ENCODE measurements at regions not wholly inside any gene's neighbourhood (a gene's known extent, or its start where the extent isn't known, plus 50 kb on each side); places are given as distances from the start of the nearest gene placed in this dataset.

- no peak for FAIRE-seq
- WGBS (ENCODE audit: low lambda C conversion rate): 15% methylated on average over 5 of the region's 5 CpGs
- no peaks in the 10 kb centered on the region for H3K79me2 ChIP-seq (ENCODE audit: insufficient read depth, low read length)
Measured at GRCh38 chr6:77143659-77144447, 319.4 kb downstream of the HTR1B start.

GRCh38 chr6:77136086-77136485 lies 327.2 kb downstream of the HTR1B start:
- CTCF ChIA-PET (ENCODE audit: low intra/inter-chr PET ratio, low total read pairs): no interaction called here
- no peak for ATAC-seq
- no peak overlapping the region for H3K4me2 ChIP-seq (ENCODE audit: low read depth, low read length)
- no peak for TF ChIP-seq JUN (CRISPR knock-in tag; IDR thresholded peaks at IDR 0.05)
- TF ChIP-seq CEBPB (IDR thresholded peaks at IDR 0.05; ENCODE audit: borderline replicate concordance, low read depth, low read length): no peak
- TF ChIP-seq SMAD9 (CRISPR knock-in tag; IDR thresholded peaks at IDR 0.05): no peak
- TF ChIP-seq SP5 (CRISPR knock-in tag; IDR thresholded peaks at IDR 0.05; ENCODE audit: borderline replicate concordance, low read depth): no peak
- no peak for TF ChIP-seq ZMYM2 (CRISPR knock-in tag; IDR thresholded peaks at IDR 0.05)
- TF ChIP-seq USF2 (IDR thresholded peaks at IDR 0.05; ENCODE audit: low read depth, low read length): no peak
- no peak for TF ChIP-seq USF2 (CRISPR knock-in tag; IDR thresholded peaks at IDR 0.05; ENCODE audit: borderline replicate concordance)
- no peak for TF ChIP-seq RXRB (CRISPR knock-in tag; IDR thresholded peaks at IDR 0.05; ENCODE audit: borderline replicate concordance)
- no peak for TF ChIP-seq ZNF333 (CRISPR knock-in tag; IDR thresholded peaks at IDR 0.05; ENCODE audit: borderline replicate concordance)

More at GRCh38 chr6:77143659-77144447, 319.4 kb downstream of the HTR1B start:
- Histone ChIP-seq H3K27ac (ENCODE audit: extremely low read length, insufficient read depth, low read length) (no peak overlapping the region), H3K4me1 (ENCODE audit: insufficient read depth, low read length) (no peaks in the 10 kb centered on the region), H2AFZ (ENCODE audit: low read length) (no peak overlapping the region), H3K27me3 (ENCODE audit: control insufficient read depth in 1 of 2, insufficient read depth in 2 of 2, low read length in 2 of 2) (no peaks in the 10 kb centered on the region), H3K4me3 (replicated peaks in 1 of 3; ENCODE audit: insufficient read depth in 1 of 3, low read depth in 2 of 3, low read length in 3 of 3) (no peak overlapping the region), H3K9ac (ENCODE audit: insufficient read depth, low read depth, low read length) (no peak overlapping the region), H3K9me3 (ENCODE audit: low read length) (no peaks in the 10 kb centered on the region), H3K4me2 (ENCODE audit: low read depth, low read length) (no peak overlapping the region), H3K36me3 (replicated peaks in 1 of 2; ENCODE audit: control insufficient read depth in 1 of 2, insufficient read depth in 2 of 2, low read length in 2 of 2) (no peaks in the 10 kb centered on the region), H4K20me1 (ENCODE audit: insufficient read depth, low read length) (no peaks in the 10 kb centered on the region)
- DNase-seq (ENCODE audit: low spot score) (no peak), ATAC-seq (no peak)
- BruUV-seq (replicated peaks): no TSS peak
- CTCF ChIA-PET (ENCODE audit: low intra/inter-chr PET ratio, low total read pairs): no interaction called here
- in situ Hi-C loops (cut with HindIII; ENCODE audit: extremely low pct_ligation_motif_present, low pct_unique_long_range_greater_than_20kb): no loop called here
- no peak for TF ChIP-seq ZNF710 (CRISPR knock-in tag; IDR thresholded peaks at IDR 0.05; ENCODE audit: borderline replicate concordance)
- intact Hi-C loops (cut with micrococcal nuclease; ENCODE audit: unreplicated experiment): no loop called here
- POLR2A ChIA-PET: no interaction called here

More at GRCh38 chr6:77136086-77136485, 327.2 kb downstream of the HTR1B start:
- Histone ChIP-seq H3K4me1 (ENCODE audit: insufficient read depth, low read length) (no peaks in the 10 kb centered on the region), H3K27ac (ENCODE audit: extremely low read length, insufficient read depth, low read length) (no peak overlapping the region), H3K9me3 (ENCODE audit: low read length) (no peaks in the 10 kb centered on the region), H2AFZ (ENCODE audit: low read length) (no peak overlapping the region), H3K27me3 (ENCODE audit: control insufficient read depth in 1 of 2, insufficient read depth in 2 of 2, low read length in 2 of 2) (no peaks in the 10 kb centered on the region), H4K20me1 (ENCODE audit: insufficient read depth, low read length) (no peaks in the 10 kb centered on the region), H3K79me2 (ENCODE audit: insufficient read depth, low read length) (no peaks in the 10 kb centered on the region), H3K9ac (ENCODE audit: insufficient read depth, low read depth, low read length) (no peak overlapping the region), H3K36me3 (replicated peaks in 1 of 2; ENCODE audit: control insufficient read depth in 1 of 2, insufficient read depth in 2 of 2, low read length in 2 of 2) (no peaks in the 10 kb centered on the region), H3K4me3 (replicated peaks in 1 of 3; ENCODE audit: insufficient read depth in 1 of 3, low read depth in 2 of 3, low read length in 3 of 3) (no peak overlapping the region)
- FAIRE-seq (no peak), DNase-seq (ENCODE audit: low spot score) (no peak)
- in situ Hi-C loops (cut with HindIII; ENCODE audit: extremely low pct_ligation_motif_present, low pct_unique_long_range_greater_than_20kb): no loop called here
- intact Hi-C loops (cut with micrococcal nuclease; ENCODE audit: unreplicated experiment): no loop called here
- POLR2A ChIA-PET: no interaction called here
- no TSS peak for BruUV-seq (replicated peaks)

Data from HepG2 (cell line).